Transverse colon (tissue), 3 donors: ENCODE measurements at regions not wholly inside any gene's neighbourhood (a gene's known extent, or its start where the extent isn't known, plus 50 kb on each side); places are given as distances from the start of the nearest gene placed in this dataset.

Experiments used
- EP300 ChIP-seq: sonication (generic); formaldehyde crosslinking; IDR thresholded peaks from one replicate; pipeline ENCODE4 v1.6.1; 2017; ENCODE audit warnings: antibody characterized with exemption, low read depth
- POLR2A ChIP-seq: fragments of 450-650 bp; IDR thresholded peaks from one replicate; pipeline ENCODE4 v1.6.1; 2016; ENCODE audit warnings: antibody characterized with exemption, mild to moderate bottlenecking, moderate library complexity
- POLR2AphosphoS5 ChIP-seq, 3 donors: sonication (generic); formaldehyde crosslinking; IDR thresholded peaks; one replicate each; pipeline ENCODE4 v1.6.1; 2016; ENCODE audit warnings: antibody characterized with exemption in 3 of 3

DNA sequence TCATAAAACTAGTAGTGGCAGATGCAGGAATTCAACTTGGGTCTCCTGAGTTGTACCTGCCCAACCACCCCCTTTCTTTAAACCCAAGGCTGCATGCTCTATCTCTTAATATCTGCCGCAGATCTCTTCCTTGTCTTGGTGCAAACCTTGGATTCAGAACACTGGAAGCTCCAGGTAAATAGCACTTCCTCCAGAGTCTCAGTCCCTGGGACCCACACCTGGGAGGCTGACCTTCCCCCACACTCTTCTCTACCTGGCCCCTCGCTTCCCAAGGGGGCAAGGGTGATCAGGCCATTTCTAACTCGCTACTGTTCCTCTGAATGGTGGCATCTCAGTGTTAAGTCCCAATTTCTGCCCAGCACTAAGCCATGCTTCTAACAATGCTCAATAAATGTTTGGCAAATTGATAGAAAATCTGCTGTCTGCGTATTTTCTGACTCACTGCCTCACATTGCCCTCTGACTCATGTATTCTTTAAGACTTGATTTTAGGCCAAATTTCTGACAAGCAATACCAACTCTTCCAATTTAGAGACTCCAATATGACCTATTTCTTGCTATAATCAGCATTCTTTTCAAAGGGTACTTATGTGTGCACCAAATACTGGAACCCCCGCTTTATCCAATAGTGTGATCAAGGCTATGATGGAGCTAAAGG lies 68.0 kb upstream of the PPP1R3C start:
- no peak for TF ChIP-seq POLR2A
- TF ChIP-seq EP300: no peak
- TF ChIP-seq POLR2AphosphoS5 (IDR thresholded peaks at IDR 0.05): no peak
